GM12891 (cell line): ENCODE measurements at regions not wholly inside any gene's neighbourhood (a gene's known extent, or its start where the extent isn't known, plus 50 kb on each side); places are given as distances from the start of the nearest gene placed in this dataset.

ENCODE experiments used
- POLR2A ChIP-seq: IDR thresholded peaks from 2 replicates; pipeline ENCODE4 v1.6.1; 2011; ENCODE audit warnings: low read depth, low read length, control low read depth
- POLR2AphosphoS5 ChIP-seq: IDR thresholded peaks from 2 replicates; pipeline ENCODE4 v1.6.1; 2011; ENCODE audit warnings: low read depth, low read length, control low read depth

- TF ChIP-seq POLR2A, result no peak
- no peak for TF ChIP-seq POLR2AphosphoS5
These were observed 115.6 kb upstream of the TLL1 start for GRCh38 chr4:165757451-165757850.
